Right ventricle myocardium superior (tissue), 1 donor: ENCODE measurements at regions not wholly inside any gene's neighbourhood (a gene's known extent, or its start where the extent isn't known, plus 50 kb on each side); places are given as distances from the start of the nearest gene placed in this dataset.
A peak's percentile ranks its signal among the peaks of the same experiment; 100 is the strongest.
"Not testable (repeated sequence)": the region's sequence is repeated elsewhere in the genome, so short reads cannot be mapped to it uniquely, and the experiment has no call there.

Experiments
- ATAC-seq: fragments of 200-7000 bp; cut with Tn5 transposase; one replicate; pipeline ENCODE4 v1.9.1; 2020; ENCODE audit warnings: mild to moderate bottlenecking; ENCODE audit not compliant: poor library complexity
- DNase-seq: peaks from one replicate; pipeline ENCODE4 v3.0.0-alpha.2; 2020
- intact Hi-C: fragments of 100-400 bp; cut with DNase I; formaldehyde crosslinking; loops from one replicate; pipeline ENCODE4 v1.11.2; 2022
- donor health status: DM: no; HTN: yes; CAD: no; lungs with severe emphysema.

GRCh38 chr15:44817797-44818196 is 81.5 kb downstream of the TRIM69 start:
- intact Hi-C loops, DNase-seq, ATAC-seq: not testable (repeated sequence)

- peak; percentile 65 for DNase-seq
- peak; percentile 94 for ATAC-seq
- intact Hi-C loops: not testable (repeated sequence)
These were observed 83.1 kb downstream of the TRIM69 start for GRCh38 chr15:44819331-44819987.

- ATAC-seq: peak; percentile 37
- not testable (repeated sequence) for DNase-seq
These were observed 84.2 kb downstream of the TRIM69 start for GRCh38 chr15:44820535-44820934.

GRCh38 chr15:44820967-44821366 is 84.6 kb downstream of the TRIM69 start:
- DNase-seq, ATAC-seq, intact Hi-C loops: not testable (repeated sequence)

More at GRCh38 chr15:44820535-44820934, 84.2 kb downstream of the TRIM69 start:
- intact Hi-C loops: not testable (repeated sequence)

GRCh38 chr15:44824277-44825145 is 88.2 kb downstream of the TRIM69 start:
- ATAC-seq, intact Hi-C loops, DNase-seq: not testable (repeated sequence)

- ATAC-seq, DNase-seq, intact Hi-C loops: not testable (repeated sequence)
These were observed 90.3 kb downstream of the TRIM69 start for GRCh38 chr15:44826583-44826982.

GRCh38 chr15:44828229-44828914 is 92.0 kb downstream of the TRIM69 start:
- intact Hi-C loops, DNase-seq, ATAC-seq: not testable (repeated sequence)

GRCh38 chr15:44829150-44829549 is 92.8 kb downstream of the TRIM69 start:
- ATAC-seq, intact Hi-C loops, DNase-seq: not testable (repeated sequence)

GRCh38 chr15:44830692-44831408 is 94.5 kb downstream of the TRIM69 start:
- DNase-seq, intact Hi-C loops: not testable (repeated sequence)
- ATAC-seq: peak; percentile 15

GRCh38 chr15:44831409-44831741 is 95.0 kb downstream of the TRIM69 start:
- DNase-seq, intact Hi-C loops, ATAC-seq: not testable (repeated sequence)

- DNase-seq, intact Hi-C loops: not testable (repeated sequence)
These were observed 95.8 kb downstream of the TRIM69 start for GRCh38 chr15:44832133-44832532.

GRCh38 chr15:44833081-44833480 is 96.8 kb downstream of the TRIM69 start:
- DNase-seq, ATAC-seq, intact Hi-C loops: not testable (repeated sequence)

More at GRCh38 chr15:44832133-44832532, 95.8 kb downstream of the TRIM69 start:
- ATAC-seq: not testable (repeated sequence)

- intact Hi-C loops, ATAC-seq, DNase-seq: not testable (repeated sequence)
These were observed 97.4 kb downstream of the TRIM69 start for GRCh38 chr15:44833761-44834160.

GRCh38 chr15:44835082-44835481 is 98.8 kb downstream of the TRIM69 start:
- intact Hi-C loops, ATAC-seq, DNase-seq: not testable (repeated sequence)

- DNase-seq (no peak), ATAC-seq (no peak)
- intact Hi-C loops: no loop called here
These were observed 99.8 kb downstream of the TRIM69 start for GRCh38 chr15:44836094-44836493.

- ATAC-seq, intact Hi-C loops, DNase-seq: not testable (repeated sequence)
These were observed 102.6 kb downstream of the TRIM69 start for GRCh38 chr15:44838929-44839328.

- ATAC-seq, DNase-seq, intact Hi-C loops: not testable (repeated sequence)
These were observed 105.4 kb downstream of the TRIM69 start for GRCh38 chr15:44841762-44842161.

GRCh38 chr15:44842883-44843282 is 106.6 kb downstream of the TRIM69 start:
- ATAC-seq, DNase-seq, intact Hi-C loops: not testable (repeated sequence)
